SKM-1 treated with dmso at 0.1 percent for 144 hours (cell line): ENCODE measurements at regions not wholly inside any gene's neighbourhood (a gene's known extent, or its start where the extent isn't known, plus 50 kb on each side); places are given as distances from the start of the nearest gene placed in this dataset.

Experiments used
- DNase-seq: peaks from one replicate; lab custom pipeline; 2025; ENCODE audit not compliant: unreplicated experiment; lab: John Stamatoyannopoulos, UW

- no peak for DNase-seq
Measured at GRCh38 chr13:47134939-47135489, 238.2 kb upstream of the HTR2A start.

GRCh38 chr13:47133011-47133445 is 236.2 kb upstream of the HTR2A start:
- no peak for DNase-seq

- no peak for DNase-seq
Measured at GRCh38 chr13:47129461-47129860, 232.6 kb upstream of the HTR2A start.

- DNase-seq, result no peak
Measured at GRCh38 chr13:47126432-47126831, 229.6 kb upstream of the HTR2A start.

GRCh38 chr13:47121092-47121763 is 224.4 kb upstream of the HTR2A start:
- DNase-seq, result no peak

GRCh38 chr13:47120282-47120681 is 223.4 kb upstream of the HTR2A start:
- DNase-seq, result no peak

GRCh38 chr13:47119575-47120235 is 222.9 kb upstream of the HTR2A start:
- no peak for DNase-seq

GRCh38 chr13:47117268-47117667 is 220.4 kb upstream of the HTR2A start:
- no peak for DNase-seq

- no peak for DNase-seq
Measured at GRCh38 chr13:47114030-47114429, 217.2 kb upstream of the HTR2A start.

- DNase-seq, result no peak
Measured at GRCh38 chr13:47112903-47113299, 216.0 kb upstream of the HTR2A start.

GRCh38 chr13:47112205-47112902 is 215.5 kb upstream of the HTR2A start:
- DNase-seq, result no peak

- no peak for DNase-seq
Measured at GRCh38 chr13:47111499-47111898, 214.6 kb upstream of the HTR2A start.

GRCh38 chr13:47110833-47111240 is 214.0 kb upstream of the HTR2A start:
- DNase-seq, result no peak

GRCh38 chr13:47110141-47110540 is 213.3 kb upstream of the HTR2A start:
- DNase-seq, result no peak

- DNase-seq, result no peak
Measured at GRCh38 chr13:47109028-47109427, 212.2 kb upstream of the HTR2A start.

- DNase-seq, result no peak
Measured at GRCh38 chr13:47100214-47100853, 203.5 kb upstream of the HTR2A start.

- no peak for DNase-seq
Measured at GRCh38 chr13:47094734-47095434, 198.0 kb upstream of the HTR2A start.

- DNase-seq, result no peak
Measured at GRCh38 chr13:47092202-47092601, 195.3 kb upstream of the HTR2A start.

- DNase-seq, result no peak
Measured at GRCh38 chr13:47087841-47088240, 191.0 kb upstream of the HTR2A start.

GRCh38 chr13:47087241-47087640 is 190.4 kb upstream of the HTR2A start:
- no peak for DNase-seq

- DNase-seq, result no peak
Measured at GRCh38 chr13:47085346-47085745, 188.5 kb upstream of the HTR2A start.
